ENCODE measurements at regions not wholly inside any gene's neighbourhood (a gene's known extent, or its start where the extent isn't known, plus 50 kb on each side); places are given as distances from the start of the nearest gene placed in this dataset.

DNA sequence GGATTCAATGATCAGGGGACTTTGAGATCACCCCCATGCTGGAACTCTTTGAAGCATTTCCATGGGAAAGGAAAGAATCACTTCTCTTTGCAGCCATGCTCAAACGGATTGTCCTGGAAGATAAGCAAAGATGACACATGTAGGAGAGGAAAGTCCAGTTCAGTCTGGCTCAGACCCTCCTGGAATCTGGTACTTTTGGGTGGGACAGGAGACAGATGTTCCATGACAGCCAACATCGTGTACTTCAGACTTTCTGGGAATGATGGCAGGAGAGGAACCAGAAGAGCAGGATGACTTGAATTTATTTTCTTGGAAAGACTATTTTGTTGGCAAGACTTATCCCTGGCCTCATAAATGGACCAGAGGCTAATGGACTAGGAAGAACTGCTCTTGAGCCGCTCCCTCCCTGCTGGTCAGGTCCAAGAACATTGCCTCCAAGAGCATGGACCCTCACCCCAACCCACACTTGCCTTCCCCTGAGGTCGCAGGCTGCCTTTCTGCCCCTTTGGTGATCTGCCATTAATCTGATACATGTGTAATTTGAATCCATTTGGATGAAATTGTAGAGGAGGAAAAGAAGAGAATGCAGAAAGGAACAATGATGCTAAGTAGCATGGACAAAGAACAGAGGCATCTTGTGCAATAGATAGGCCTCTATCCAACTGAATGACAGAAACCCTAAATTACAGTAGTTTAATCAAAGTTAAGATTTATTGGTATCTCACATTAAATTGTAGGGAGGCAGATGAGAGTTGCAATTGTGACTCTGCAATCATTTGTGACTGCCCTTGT, 201.0 kb downstream of the SNX19 start:
- no peak for DNase-seq (ENCODE audit: low spot score)

- no peak for DNase-seq (ENCODE audit: low spot score)
Observed at GRCh38 chr11:130715877-130716220, 200.4 kb downstream of the SNX19 start.

- DNase-seq (ENCODE audit: low spot score) = no peak
Observed at GRCh38 chr11:130718120-130718519, 198.2 kb downstream of the SNX19 start.

- DNase-seq (ENCODE audit: low spot score) = no peak
Observed at GRCh38 chr11:130719220-130719915, 196.9 kb downstream of the SNX19 start.

DNA sequence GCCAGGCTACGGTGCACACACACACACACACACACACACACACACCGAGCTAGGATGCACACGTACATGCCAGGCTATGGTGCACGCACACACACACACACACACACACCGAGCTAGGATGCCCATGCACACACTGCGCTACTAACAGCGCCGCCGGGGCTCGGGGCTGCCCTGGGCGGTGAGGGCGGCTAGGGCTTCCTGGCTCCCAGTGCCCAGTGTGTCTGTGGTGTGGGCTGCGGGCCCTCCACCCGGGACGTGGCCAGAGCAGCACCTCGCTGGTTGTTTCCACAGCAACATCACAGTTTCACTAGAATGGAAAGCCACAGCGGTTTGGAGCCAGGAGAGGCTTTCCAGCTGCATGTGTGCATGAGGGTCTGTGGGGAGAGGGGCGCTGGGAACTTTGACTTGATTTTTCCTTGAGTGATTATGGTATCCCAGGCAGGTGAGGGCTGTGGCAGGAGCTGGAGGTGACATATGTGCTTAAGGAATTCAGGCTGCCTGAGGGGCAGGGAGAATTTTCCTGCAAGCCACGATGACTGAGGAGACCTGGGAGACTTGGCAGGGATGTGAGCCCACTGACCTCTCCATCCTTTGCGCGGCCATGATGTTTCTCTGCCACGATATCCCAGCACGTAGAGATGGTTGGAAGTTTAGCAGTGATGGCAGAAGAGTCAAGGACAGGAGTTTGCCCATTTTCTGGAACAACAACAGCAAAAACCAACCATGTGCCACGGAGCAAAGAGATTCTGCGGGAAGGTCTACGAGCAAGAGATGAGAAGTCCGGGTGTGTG, 195.9 kb downstream of the SNX19 start:
- DNase-seq (ENCODE audit: low spot score) = no peak

DNA sequence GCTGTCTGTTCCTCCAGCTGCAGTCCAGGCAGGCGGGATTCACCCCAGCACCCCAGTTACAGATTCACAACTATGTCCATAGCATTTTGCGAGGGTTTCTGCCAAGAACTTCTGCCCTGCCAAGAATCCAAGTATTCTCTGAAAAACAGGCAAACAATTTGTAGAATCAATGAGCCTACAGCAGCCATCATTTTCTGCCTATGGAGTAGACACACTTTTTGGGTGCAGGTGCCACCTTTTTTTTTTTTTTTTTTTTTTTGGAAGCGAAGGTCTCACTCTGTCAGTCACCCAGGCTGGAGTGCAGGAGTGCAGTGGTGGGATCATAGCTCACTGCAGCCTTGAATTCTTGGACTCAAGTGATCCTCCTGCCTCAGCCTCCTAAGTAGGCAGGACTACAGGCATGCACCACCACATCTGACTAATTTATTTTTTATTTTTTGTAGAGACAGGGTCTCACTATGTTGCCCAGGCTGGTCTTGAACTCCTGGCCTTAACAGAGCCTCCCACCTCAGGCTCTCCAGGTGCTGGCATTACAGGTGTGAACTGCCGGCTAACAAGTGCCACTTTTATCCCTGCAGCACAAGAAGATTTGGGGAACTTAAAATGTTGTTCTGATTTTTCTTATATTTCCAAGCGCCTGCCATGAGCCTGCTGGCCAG, 195.1 kb downstream of the SNX19 start:
- DNase-seq (ENCODE audit: low spot score) = no peak

GRCh38 chr11:130721736-130722135, 194.5 kb downstream of the SNX19 start:
- DNase-seq (ENCODE audit: low spot score) = no peak

- no peak for DNase-seq (ENCODE audit: low spot score)
Observed at GRCh38 chr11:130722401-130722800, 193.9 kb downstream of the SNX19 start.

DNA sequence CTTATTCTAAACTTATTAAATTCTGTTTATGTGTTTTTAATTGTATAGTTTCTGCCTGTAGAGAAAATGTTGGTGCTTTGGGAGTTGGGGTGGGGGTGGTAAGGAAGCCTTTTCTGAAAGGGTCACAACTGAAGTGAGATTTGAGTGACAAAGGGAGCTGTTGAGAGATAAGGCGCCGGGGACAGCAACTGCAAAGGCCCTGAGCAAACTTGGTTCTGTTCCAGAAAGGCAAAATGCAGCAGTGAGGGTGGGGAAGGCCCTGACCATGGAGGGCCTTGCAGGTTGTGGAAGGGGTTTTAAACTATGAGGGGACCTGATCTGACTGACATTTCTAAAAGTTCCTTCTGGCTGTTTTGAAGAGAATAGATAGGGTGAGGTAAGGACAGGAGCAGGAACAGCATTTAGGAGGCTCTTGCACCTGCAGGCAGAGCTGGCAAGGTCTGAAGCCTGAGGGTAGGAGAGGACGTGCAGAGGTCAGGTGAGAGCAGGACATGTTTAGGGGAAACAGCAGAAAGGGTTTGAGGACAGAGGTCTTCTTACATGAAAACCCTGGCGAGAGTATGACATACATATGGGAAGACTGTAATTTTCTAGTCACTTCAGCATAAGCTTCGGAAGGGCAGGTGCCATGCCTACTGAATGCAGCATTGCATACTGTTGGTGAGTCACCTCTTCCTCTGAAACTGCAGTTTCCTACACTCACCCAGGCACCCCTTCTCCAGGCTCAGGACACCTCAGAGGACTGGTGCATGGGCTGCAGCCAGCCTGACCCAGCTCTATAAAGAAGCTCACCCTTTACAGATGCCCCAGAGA, 190.7 kb downstream of the SNX19 start:
- DNase-seq (ENCODE audit: low spot score) = no peak

- no peak for DNase-seq (ENCODE audit: low spot score)
Observed at GRCh38 chr11:130726234-130727037, 189.8 kb downstream of the SNX19 start.

GRCh38 chr11:130727157-130728119, 188.8 kb downstream of the SNX19 start:
- DNase-seq (ENCODE audit: low spot score) = no peak

GRCh38 chr11:130728185-130729180, 187.8 kb downstream of the SNX19 start:
- DNase-seq (ENCODE audit: low spot score) = no peak

GRCh38 chr11:130729193-130729592, 187.1 kb downstream of the SNX19 start:
- DNase-seq (ENCODE audit: low spot score) = no peak

DNA sequence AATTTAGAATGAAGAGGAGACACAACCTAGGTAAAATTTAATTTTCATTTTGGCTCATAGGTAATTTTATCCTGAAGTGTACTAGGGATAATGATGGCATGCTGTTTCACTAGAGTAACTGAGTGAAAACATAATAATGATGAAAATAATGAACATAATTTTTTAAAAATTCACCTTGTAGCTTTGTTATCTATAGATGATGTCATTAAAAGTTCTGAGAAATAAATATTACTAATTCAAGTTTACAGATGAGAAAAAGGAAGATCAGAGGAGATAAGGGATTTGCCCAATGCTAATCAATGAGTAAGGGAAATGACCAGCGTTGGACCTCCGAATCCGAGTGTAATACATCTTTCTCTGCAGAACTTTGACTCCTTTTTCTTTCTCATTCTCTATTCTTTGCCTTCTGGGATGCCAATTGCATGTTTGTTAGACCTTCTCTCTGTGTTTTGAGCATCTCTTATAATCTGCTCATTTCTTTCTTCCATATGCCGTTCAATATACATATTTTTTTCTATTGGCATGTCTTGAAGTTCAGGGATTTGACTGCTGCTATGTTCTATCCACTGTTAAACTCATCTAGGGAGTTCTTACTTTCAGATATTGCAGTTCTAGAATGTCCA, 186.5 kb downstream of the SNX19 start:
- no peak for DNase-seq (ENCODE audit: low spot score)

DNA sequence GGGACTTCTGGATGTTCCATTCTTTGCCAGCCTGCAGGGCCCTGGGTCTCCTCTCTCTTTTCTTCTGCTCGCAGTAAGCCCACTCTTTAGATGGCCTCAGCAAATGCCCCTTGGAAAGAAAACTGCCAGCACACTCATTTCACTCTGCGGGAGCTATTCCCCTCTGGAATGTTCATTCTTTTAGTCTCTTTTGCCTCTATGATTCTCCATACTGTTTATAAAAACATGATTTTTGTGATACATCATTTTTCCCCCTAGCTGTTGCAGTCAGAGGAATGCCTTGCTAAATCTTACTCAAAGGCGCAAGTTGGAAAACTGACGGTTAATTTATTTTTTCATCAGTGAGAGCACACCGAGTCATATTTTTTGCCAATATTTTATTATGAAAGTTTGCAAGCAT, 184.9 kb downstream of the SNX19 start:
- DNase-seq (ENCODE audit: low spot score) = no peak

DNA sequence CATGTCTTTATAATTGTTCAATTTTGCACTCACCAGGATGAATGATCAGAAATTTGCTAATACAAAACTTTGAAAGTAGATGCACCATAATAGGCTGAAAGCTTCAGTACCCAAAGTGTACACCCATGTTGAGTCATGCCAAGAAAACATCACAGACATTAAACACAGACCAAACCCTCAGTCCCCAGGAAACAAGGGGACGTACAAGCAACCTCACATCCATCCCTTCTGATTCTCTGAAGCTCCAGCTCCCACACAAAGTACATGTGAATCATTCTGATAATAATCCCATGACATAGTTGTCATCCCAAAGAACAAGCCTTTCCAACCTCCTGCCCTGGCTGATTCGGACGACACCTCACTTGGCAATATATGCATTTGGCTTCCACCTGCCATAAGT, 183.8 kb downstream of the SNX19 start:
- DNase-seq (ENCODE audit: low spot score) = no peak

DNA sequence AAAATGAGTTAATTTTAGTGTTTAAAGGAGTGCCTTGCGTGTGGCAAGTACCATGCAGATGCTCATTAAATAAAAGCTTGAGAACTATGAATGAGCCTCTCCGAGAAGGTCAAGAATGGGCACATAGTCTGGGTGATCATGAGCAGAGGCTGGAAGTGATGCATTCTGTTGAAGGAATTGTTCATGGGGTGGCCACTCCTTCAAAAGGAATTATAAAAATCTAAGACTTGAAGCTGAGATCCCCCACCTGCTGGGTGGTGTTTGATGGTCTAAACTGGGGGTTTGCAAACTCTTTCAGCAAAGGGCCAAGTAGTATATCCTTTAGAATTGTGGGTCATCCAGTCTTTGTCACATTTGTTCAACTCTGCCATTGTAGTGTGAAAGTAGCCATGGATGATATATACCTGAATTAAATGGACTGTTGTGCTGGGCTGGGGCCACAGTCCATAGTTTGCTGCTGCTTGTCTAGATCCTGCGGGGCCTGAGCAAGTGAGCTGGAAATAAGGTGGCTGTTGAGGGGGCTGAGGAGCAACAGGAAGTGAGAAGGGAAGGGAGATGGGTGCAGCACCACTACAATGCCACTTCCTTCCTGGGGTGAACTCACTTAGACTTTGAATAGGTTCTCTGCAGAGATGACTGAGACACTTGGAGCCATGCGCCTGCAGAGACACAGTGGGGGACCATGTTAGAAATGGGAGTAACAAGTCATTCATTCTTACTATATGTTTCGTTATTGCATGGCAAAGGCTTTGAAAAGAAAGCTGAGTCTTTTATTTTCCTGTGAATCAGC, 179.0 kb downstream of the SNX19 start:
- no peak for DNase-seq (ENCODE audit: low spot score)

Measured in RKO (cell line).